Glutamatergic neuron (in vitro differentiated cells): ENCODE measurements at regions not wholly inside any gene's neighbourhood (a gene's known extent, or its start where the extent isn't known, plus 50 kb on each side); places are given as distances from the start of the nearest gene placed in this dataset.

ENCODE experiments used
- DNase-seq: peaks from one replicate; pipeline ENCODE4 v3.0.0; 2022
- H3K27ac Mint-ChIP-seq: one replicate; pipeline ENCODE4 v1.8.0; 2020; ENCODE audit warnings: mild to moderate bottlenecking, mixed read lengths, inconsistent platforms; ENCODE audit not compliant: unreplicated experiment
- H3K27me3 Mint-ChIP-seq: one replicate; pipeline ENCODE4 v1.8.0; 2020; ENCODE audit warnings: mild to moderate bottlenecking, moderate library complexity, mixed read lengths, inconsistent platforms; ENCODE audit not compliant: unreplicated experiment
- H3K36me3 Mint-ChIP-seq: one replicate; pipeline ENCODE4 v1.8.0; 2020; ENCODE audit warnings: mild to moderate bottlenecking, mixed read lengths, inconsistent platforms; ENCODE audit not compliant: unreplicated experiment
- H3K4me1 Mint-ChIP-seq: one replicate; pipeline ENCODE4 v1.8.0; 2020; ENCODE audit warnings: mild to moderate bottlenecking, low read depth, mixed read lengths, inconsistent platforms; ENCODE audit not compliant: unreplicated experiment
- H3K4me3 Mint-ChIP-seq: one replicate; pipeline ENCODE4 v1.8.0; 2020; ENCODE audit warnings: mild to moderate bottlenecking, mixed read lengths, inconsistent platforms; ENCODE audit not compliant: unreplicated experiment
- H3K9me3 Mint-ChIP-seq: one replicate; pipeline ENCODE4 v1.8.0; 2020; ENCODE audit warnings: mild to moderate bottlenecking, moderate library complexity, mixed read lengths, inconsistent platforms; ENCODE audit not compliant: unreplicated experiment
- TF ChIP-seq, protein P1 (sequence below): fragments of 200-600 bp; sonication (generic); IDR thresholded peaks from one replicate; pipeline ENCODE4 v1.5.0; 2021; ENCODE audit not compliant: partially characterized antibody, unreplicated experiment

DNA sequence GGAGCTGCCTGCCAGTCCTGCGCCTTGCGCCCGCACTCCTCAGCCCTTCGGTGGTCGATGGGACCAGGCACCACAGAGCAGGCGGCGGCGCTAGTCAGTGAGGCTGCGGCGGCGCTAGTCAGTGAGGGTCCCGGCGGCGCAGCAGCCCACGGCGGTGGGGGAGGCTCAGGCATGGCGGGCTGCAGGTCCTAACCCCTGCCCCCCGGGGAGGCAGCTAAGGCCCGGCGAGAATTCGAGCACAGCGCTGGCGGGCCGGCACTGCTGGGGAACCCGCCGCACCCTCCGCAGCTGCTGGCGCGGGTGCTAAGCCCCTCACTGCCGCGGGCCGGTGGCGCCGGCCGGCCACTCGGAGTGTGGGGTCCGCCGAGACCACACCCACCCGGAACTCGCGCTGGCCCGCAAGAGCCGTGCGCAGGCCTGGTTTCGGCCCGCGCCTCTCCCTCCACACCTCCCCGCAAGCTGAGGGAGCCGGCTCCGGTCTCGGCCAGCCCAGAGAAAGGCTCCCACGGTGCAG lies 867.4 kb downstream of the DSC3 start:
- Mint-ChIP-seq H3K9me3 (peaks cover 4% of the 10 kb centered on the region), H3K4me1 (no peaks in the 10 kb centered on the region), H3K27ac (no peak overlapping the region), H3K36me3 (no peaks in the 10 kb centered on the region), H3K4me3 (no peak overlapping the region), H3K27me3 (no peaks in the 10 kb centered on the region)
- TF ChIP-seq, protein P1, sequence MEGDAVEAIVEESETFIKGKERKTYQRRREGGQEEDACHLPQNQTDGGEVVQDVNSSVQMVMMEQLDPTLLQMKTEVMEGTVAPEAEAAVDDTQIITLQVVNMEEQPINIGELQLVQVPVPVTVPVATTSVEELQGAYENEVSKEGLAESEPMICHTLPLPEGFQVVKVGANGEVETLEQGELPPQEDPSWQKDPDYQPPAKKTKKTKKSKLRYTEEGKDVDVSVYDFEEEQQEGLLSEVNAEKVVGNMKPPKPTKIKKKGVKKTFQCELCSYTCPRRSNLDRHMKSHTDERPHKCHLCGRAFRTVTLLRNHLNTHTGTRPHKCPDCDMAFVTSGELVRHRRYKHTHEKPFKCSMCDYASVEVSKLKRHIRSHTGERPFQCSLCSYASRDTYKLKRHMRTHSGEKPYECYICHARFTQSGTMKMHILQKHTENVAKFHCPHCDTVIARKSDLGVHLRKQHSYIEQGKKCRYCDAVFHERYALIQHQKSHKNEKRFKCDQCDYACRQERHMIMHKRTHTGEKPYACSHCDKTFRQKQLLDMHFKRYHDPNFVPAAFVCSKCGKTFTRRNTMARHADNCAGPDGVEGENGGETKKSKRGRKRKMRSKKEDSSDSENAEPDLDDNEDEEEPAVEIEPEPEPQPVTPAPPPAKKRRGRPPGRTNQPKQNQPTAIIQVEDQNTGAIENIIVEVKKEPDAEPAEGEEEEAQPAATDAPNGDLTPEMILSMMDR, result no peak
- DNase-seq, result no peak

- Mint-ChIP-seq H3K4me1 (no peaks in the 10 kb centered on the region), H3K9me3 (no peaks in the 10 kb centered on the region), H3K36me3 (no peaks in the 10 kb centered on the region), H3K27ac (no peak overlapping the region), H3K27me3 (no peaks in the 10 kb centered on the region), H3K4me3 (no peak overlapping the region)
- TF ChIP-seq, protein P1, result no peak
- no peak for DNase-seq
Observed at GRCh38 chr18:30163573-30163972, 879.0 kb downstream of the DSC3 start.

DNA sequence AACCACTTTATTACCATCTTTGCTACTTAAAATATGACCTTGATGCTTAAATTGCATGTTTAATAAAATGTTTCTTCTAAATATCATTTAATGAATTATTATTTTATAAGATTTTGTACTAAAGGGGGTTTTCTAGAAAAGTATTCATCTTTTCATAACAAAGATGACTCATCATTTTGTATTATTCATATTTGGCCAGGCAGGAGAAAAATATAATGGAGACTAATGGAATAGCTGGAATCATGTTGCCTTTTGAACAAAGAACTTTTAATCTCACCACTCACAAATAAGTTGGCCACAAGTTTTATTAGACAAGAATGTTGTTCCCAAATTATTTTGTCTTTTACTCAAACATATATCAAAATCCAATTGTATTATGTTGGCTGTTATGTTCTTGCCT lies 882.4 kb downstream of the DSC3 start:
- DNase-seq, result no peak
- no peak overlapping the region for H3K4me3 Mint-ChIP-seq

GRCh38 chr18:30150586-30151250 lies 891.8 kb downstream of the DSC3 start:
- no peaks in the 10 kb centered on the region for H3K36me3 Mint-ChIP-seq
- DNase-seq, result no peak
- no peak overlapping the region for H3K27ac Mint-ChIP-seq
- H3K27me3 Mint-ChIP-seq, result no peaks in the 10 kb centered on the region
- TF ChIP-seq, protein P1, result no peak
- H3K9me3 Mint-ChIP-seq, result no peaks in the 10 kb centered on the region
- no peak overlapping the region for H3K4me3 Mint-ChIP-seq
- no peaks in the 10 kb centered on the region for H3K4me1 Mint-ChIP-seq

More for the DNA sequence above, 882.4 kb downstream of the DSC3 start:
- TF ChIP-seq, protein P1, result no peak
- Mint-ChIP-seq H3K9me3 (no peaks in the 10 kb centered on the region), H3K4me1 (no peaks in the 10 kb centered on the region), H3K27me3 (no peaks in the 10 kb centered on the region), H3K36me3 (no peaks in the 10 kb centered on the region), H3K27ac (no peak overlapping the region)

- Mint-ChIP-seq H3K4me1 (no peaks in the 10 kb centered on the region), H3K27me3 (no peaks in the 10 kb centered on the region), H3K27ac (no peak overlapping the region), H3K9me3 (no peaks in the 10 kb centered on the region), H3K36me3 (no peaks in the 10 kb centered on the region), H3K4me3 (no peak overlapping the region)
- TF ChIP-seq, protein P1, result no peak
- no peak for DNase-seq
Observed at GRCh38 chr18:30149585-30149984, 893.0 kb downstream of the DSC3 start.
